Upper lobe of left lung (tissue), 4 donors: ENCODE measurements at regions not wholly inside any gene's neighbourhood (a gene's known extent, or its start where the extent isn't known, plus 50 kb on each side); places are given as distances from the start of the nearest gene placed in this dataset.
"Not testable (repeated sequence)": the region's sequence is repeated elsewhere in the genome, so short reads cannot be mapped to it uniquely, and the experiment has no call there.

Experiments
- CTCF ChIP-seq, 6 experiments: fragments of 450-650 bp in 4 of 6; fragments of 200-600 bp in 2 of 6; sonication (generic) in 2 of 6; IDR thresholded peaks; one replicate each; pipeline ENCODE4 v1.5.1; 2016 to 2019; ENCODE audit warnings: antibody characterized with exemption in 6 of 6
- POLR2A ChIP-seq, 4 donors: fragments of 450-650 bp; IDR thresholded peaks; one replicate each; pipeline ENCODE4 v1.5.1; 2016 to 2017; ENCODE audit warnings: antibody characterized with exemption in 4 of 4, mild to moderate bottlenecking in 2 of 4

DNA sequence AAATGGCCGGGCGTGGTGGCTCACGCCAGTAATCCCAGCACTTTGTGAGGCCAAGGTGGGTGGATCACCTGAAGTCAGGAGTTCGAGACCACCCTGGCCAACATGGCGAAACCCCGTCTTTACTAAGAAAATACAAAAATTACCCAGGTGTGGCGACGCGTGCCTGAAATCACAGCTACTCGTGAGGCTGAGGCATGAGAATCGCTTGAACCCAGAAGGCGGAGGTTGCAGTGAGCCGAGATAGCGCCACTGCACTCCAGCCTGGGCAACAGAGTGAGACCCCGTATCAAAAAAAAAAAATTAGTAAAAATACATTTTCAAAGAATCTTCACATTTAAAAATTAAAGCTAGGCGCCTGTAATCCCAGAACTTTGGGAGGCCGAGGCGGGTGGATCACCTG lies 125.6 kb upstream of the BTN3A2 start:
- TF ChIP-seq CTCF, POLR2A (IDR thresholded peaks at IDR 0.05): not testable (repeated sequence)
